ENCODE measurements at regions not wholly inside any gene's neighbourhood (a gene's known extent, or its start where the extent isn't known, plus 50 kb on each side); places are given as distances from the start of the nearest gene placed in this dataset.

DNA sequence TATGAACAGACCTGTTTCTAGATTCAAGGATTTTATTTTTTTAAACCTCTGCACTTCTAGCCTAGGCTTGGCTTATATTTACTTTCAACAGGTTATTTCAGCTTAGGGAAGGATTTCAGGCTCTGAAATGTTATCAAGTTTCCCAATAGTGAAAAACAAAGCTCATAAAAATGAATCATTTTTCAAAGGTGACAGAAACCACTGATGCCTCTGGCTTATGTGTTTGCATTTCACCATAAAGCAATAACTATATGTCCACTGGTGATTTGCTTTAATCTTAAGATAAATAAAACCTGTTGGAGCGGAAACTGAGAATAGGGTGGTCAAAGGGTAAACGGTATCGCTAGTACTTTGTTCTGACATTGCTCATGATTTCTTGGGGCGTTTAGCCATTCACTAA lies 141.2 kb upstream of the LRIG1 start:
- no TSS peak for BruUV-seq (replicated peaks)
- POLR2A ChIA-PET = no interaction called here
- RAD21 ChIA-PET (ENCODE audit: unreplicated experiment) = no interaction called here
- intact Hi-C loops (cut with micrococcal nuclease; ENCODE audit: unreplicated experiment) = no loop called here
- H3K4me2 ChIP-seq (ENCODE audit: control insufficient read depth, insufficient read depth) = no peak overlapping the region
- 70% methylated on average over 4 of the region's 4 CpGs for WGBS (ENCODE audit: insufficient coverage, insufficient replicate concordance, low lambda C conversion rate, missing lambda C conversion rate)
- no peak for TF ChIP-seq ATF7 (IDR thresholded peaks at IDR 0.05; ENCODE audit: low read depth)
- TF ChIP-seq KLF5 (IDR thresholded peaks at IDR 0.05; ENCODE audit: partially characterized antibody) = no peak
- no peak for TF ChIP-seq BMI1 (IDR thresholded peaks at IDR 0.05; ENCODE audit: borderline replicate concordance)
- no peak for TF ChIP-seq MTA2 (IDR thresholded peaks at IDR 0.05; ENCODE audit: low read depth)
- no peak for TF ChIP-seq PML (IDR thresholded peaks at IDR 0.05; ENCODE audit: low read length)
- no peak for TF ChIP-seq IKZF2 (IDR thresholded peaks at IDR 0.05)
- TF ChIP-seq TBL1XR1 (IDR thresholded peaks at IDR 0.05; ENCODE audit: low read depth, low read length) = no peak
- no peak for TF ChIP-seq NFYB (IDR thresholded peaks at IDR 0.05; ENCODE audit: insufficient read depth, low read depth, low read length)
- no peak for TF ChIP-seq RCOR1 (conservative IDR thresholded peaks at IDR 0.05; ENCODE audit: low read depth, low read length)
- TF ChIP-seq NR2C1 (IDR thresholded peaks at IDR 0.05) = no peak
- no peak for TF ChIP-seq IKZF1 (conservative IDR thresholded peaks at IDR 0.05)
- TF ChIP-seq, protein P1, sequence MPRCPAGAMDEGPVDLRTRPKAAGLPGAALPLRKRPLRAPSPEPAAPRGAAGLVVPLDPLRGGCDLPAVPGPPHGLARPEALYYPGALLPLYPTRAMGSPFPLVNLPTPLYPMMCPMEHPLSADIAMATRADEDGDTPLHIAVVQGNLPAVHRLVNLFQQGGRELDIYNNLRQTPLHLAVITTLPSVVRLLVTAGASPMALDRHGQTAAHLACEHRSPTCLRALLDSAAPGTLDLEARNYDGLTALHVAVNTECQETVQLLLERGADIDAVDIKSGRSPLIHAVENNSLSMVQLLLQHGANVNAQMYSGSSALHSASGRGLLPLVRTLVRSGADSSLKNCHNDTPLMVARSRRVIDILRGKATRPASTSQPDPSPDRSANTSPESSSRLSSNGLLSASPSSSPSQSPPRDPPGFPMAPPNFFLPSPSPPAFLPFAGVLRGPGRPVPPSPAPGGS (IDR thresholded peaks at IDR 0.05; ENCODE audit: borderline replicate concordance, insufficient read depth, low read depth, low read length, poor library complexity, severe bottlenecking) = no peak
- no peak for TF ChIP-seq HDAC2 (IDR thresholded peaks at IDR 0.05)
- no peak for TF ChIP-seq TAF1 (IDR thresholded peaks at IDR 0.05; ENCODE audit: borderline replicate concordance, low read depth, low read length)
- H3K4me1 ChIP-seq (ENCODE audit: control insufficient read depth, insufficient read depth, low read length) = no peaks in the 10 kb centered on the region
- H3K27ac ChIP-seq (ENCODE audit: control insufficient read depth, insufficient read depth) = no peak overlapping the region
- no peaks in the 10 kb centered on the region for H3K79me2 ChIP-seq (ENCODE audit: control insufficient read depth, insufficient read depth, low read length)
- no peak for ATAC-seq
- H3K36me3 ChIP-seq (ENCODE audit: control insufficient read depth in 2 of 2, insufficient read depth in 2 of 2, low read length in 1 of 2) = no peaks in the 10 kb centered on the region
- no peak for FAIRE-seq
- H4K20me1 ChIP-seq (ENCODE audit: control insufficient read depth, insufficient read depth) = no peaks in the 10 kb centered on the region
- no peak overlapping the region for H2AFZ ChIP-seq (ENCODE audit: control insufficient read depth, low read depth, low read length)
- no peaks in the 10 kb centered on the region; the same call in 2 of the 3 replicates for H3K9me3 ChIP-seq (replicated peaks; ENCODE audit: control insufficient read depth, insufficient read depth, low read length)
- no peak overlapping the region for H3K4me3 ChIP-seq
- no peak overlapping the region for H3K9ac ChIP-seq (ENCODE audit: control insufficient read depth, insufficient read depth, low read length)
- CTCF ChIA-PET = no interaction called here
- SMC1A ChIA-PET (ENCODE audit: uncharacterized antibody, unreplicated experiment) = no interaction called here
- no peak for DNase-seq (ENCODE audit: low read depth, low spot score)
- in situ Hi-C loops (cut with MboI) = no loop called here
- no peaks in the 10 kb centered on the region; a peak in 1 of 4 replicates for H3K27me3 ChIP-seq (replicated peaks in 1 of 2; ENCODE audit: control insufficient read depth in 2 of 2, insufficient read depth in 2 of 2, low read length in 1 of 2)

All from GM12878 (cell line).